Breast epithelium (tissue), 4 donors: ENCODE measurements at regions not wholly inside any gene's neighbourhood (a gene's known extent, or its start where the extent isn't known, plus 50 kb on each side); places are given as distances from the start of the nearest gene placed in this dataset.

Source experiments
- DNase-seq, 2 donors: peaks; one replicate each; pipeline ENCODE4 v3.0.0-alpha.2; 2019; ENCODE audit warnings: low spot score in 2 of 2
- H3K27ac ChIP-seq, 2 donors: fragments of 200-600 bp; sonication (generic) in 1 of 2; one replicate each; pipeline ENCODE4 v1.5.1; 2016 to 2019; ENCODE audit warnings: mild to moderate bottlenecking in 1 of 2
- H3K27me3 ChIP-seq, 2 donors: fragments of 200-600 bp; sonication (generic) in 1 of 2; one replicate each; pipeline versions ENCODE4 v1.5.1 to v1.6.0; 2017 to 2019; ENCODE audit warnings: control low read depth in 1 of 2, mild to moderate bottlenecking in 1 of 2
- H3K36me3 ChIP-seq: fragments of 200-600 bp; one replicate; pipeline ENCODE4 v1.5.1; 2019
- H3K4me1 ChIP-seq, 2 donors: fragments of 200-600 bp; sonication (generic); one replicate each; pipeline ENCODE4 v1.5.1; 2016 to 2019; ENCODE audit warnings: control low read depth in 1 of 2
- H3K4me3 ChIP-seq, 3 donors: fragments of 200-600 bp; sonication (generic); 1 replicate in 2 of 3; 2 replicates in 1 of 3; pipeline ENCODE4 v1.5.1; 2016 to 2019; ENCODE audit warnings: mild to moderate bottlenecking in 3 of 3, moderate library complexity in 2 of 3
- H3K9me3 ChIP-seq, 2 donors: fragments of 200-600 bp; sonication (generic) in 1 of 2; one replicate each; pipeline ENCODE4 v1.5.1; 2016 to 2019; ENCODE audit warnings: control low read depth in 1 of 2
- CTCF ChIP-seq, 3 donors: fragments of 450-650 bp; IDR thresholded peaks; one replicate each; pipeline ENCODE4 v1.5.1; 2016 to 2017; ENCODE audit warnings: antibody characterized with exemption in 3 of 3, mild to moderate bottlenecking in 3 of 3, moderate library complexity in 3 of 3
- POLR2A ChIP-seq: fragments of 450-650 bp; IDR thresholded peaks from one replicate; pipeline ENCODE4 v1.6.1; 2016; ENCODE audit warnings: antibody characterized with exemption, mild to moderate bottlenecking, moderate library complexity
- POLR2AphosphoS5 ChIP-seq, 3 donors: sonication (generic); formaldehyde crosslinking; IDR thresholded peaks; one replicate each; pipeline ENCODE4 v1.6.1; 2017; ENCODE audit warnings: antibody characterized with exemption in 3 of 3
- intact Hi-C: fragments of 100-400 bp; cut with DNase I; formaldehyde crosslinking; loops from one replicate; pipeline ENCODE4 v1.15.1; 2023; ENCODE audit warnings: low total_unique reads

GRCh38 chr6:109224107-109224875, 129.0 kb downstream of the CEP57L1 start:
- Histone ChIP-seq H3K4me1 (no peaks in the 10 kb centered on the region), H3K4me3 (no peak overlapping the region), H3K27me3 (no peaks in the 10 kb centered on the region), H3K9me3 (no peaks in the 10 kb centered on the region), H3K36me3 (no peaks in the 10 kb centered on the region), H3K27ac (no peak overlapping the region)
- DNase-seq = no peak
- intact Hi-C loops = no loop called here
- TF ChIP-seq POLR2A (no peak), CTCF (IDR thresholded peaks at IDR 0.05) (no peak)

GRCh38 chr6:109222848-109223247, 127.5 kb downstream of the CEP57L1 start:
- no peak overlapping the region for H3K4me3 ChIP-seq
- H3K27me3 ChIP-seq = no peaks in the 10 kb centered on the region
- no peaks in the 10 kb centered on the region for H3K9me3 ChIP-seq
- H3K36me3 ChIP-seq = no peaks in the 10 kb centered on the region
- intact Hi-C loops = no loop called here
- DNase-seq = no peak
- no peak overlapping the region for H3K27ac ChIP-seq
- no peak for TF ChIP-seq POLR2AphosphoS5 (IDR thresholded peaks at IDR 0.05)
- no peak for TF ChIP-seq CTCF (IDR thresholded peaks at IDR 0.05)
- TF ChIP-seq POLR2A = no peak
- H3K4me1 ChIP-seq = no peaks in the 10 kb centered on the region

DNA sequence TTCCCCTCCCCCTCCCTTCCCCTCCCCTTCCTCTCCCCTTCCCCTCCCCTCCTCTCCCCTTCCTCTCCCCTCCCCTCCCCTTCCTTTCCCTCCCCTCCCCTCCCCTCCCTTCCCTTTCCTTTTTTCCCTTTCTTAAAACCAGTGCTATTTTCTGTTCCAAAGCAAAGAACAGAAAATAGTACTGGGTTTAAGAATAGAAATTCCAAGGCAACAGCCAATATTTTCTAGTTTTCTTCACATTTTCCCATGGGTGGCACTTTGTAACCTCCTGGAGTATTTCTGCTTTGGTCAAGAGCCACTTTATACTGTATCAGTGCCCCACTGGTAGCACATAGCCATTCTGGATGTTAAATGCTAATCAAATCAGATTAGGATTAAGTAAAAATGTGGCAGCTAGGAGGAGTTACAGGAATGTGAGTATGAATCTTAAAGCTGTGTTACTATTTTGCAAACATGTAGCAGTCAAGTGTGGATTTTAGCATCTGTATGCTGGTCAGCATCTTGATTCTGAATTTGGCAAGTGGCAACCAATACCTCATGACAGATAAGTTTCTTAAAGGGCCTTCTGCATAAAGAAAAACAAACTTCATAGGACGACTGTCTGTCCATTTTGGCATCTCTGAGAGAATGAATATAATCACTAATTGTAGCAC, 126.4 kb downstream of the CEP57L1 start:
- Histone ChIP-seq H3K36me3 (no peaks in the 10 kb centered on the region), H3K27me3 (no peaks in the 10 kb centered on the region), H3K27ac (peak overlapping the region in 1 of 2 donors; percentile 30), H3K9me3 (no peaks in the 10 kb centered on the region), H3K4me3 (no peak overlapping the region), H3K4me1 (no peaks in the 10 kb centered on the region)
- intact Hi-C loops = no loop called here
- no peak for DNase-seq
- no peak for TF ChIP-seq POLR2AphosphoS5 (IDR thresholded peaks at IDR 0.05)
- no peak for TF ChIP-seq CTCF (IDR thresholded peaks at IDR 0.05)
- TF ChIP-seq POLR2A = no peak
